Endothelial cell of umbilical vein (primary cell): ENCODE measurements at regions not wholly inside any gene's neighbourhood (a gene's known extent, or its start where the extent isn't known, plus 50 kb on each side); places are given as distances from the start of the nearest gene placed in this dataset.

Experiments used
- EZH2 ChIP-seq: IDR thresholded peaks from 2 replicates; pipeline ENCODE4 v1.6.1; 2012; ENCODE audit warnings: borderline replicate concordance, low read depth, mild to moderate bottlenecking, moderate library complexity, low read length, inconsistent platforms; ENCODE audit not compliant: severe bottlenecking
- POLR2AphosphoS5 ChIP-seq: IDR thresholded peaks from 2 replicates; pipeline ENCODE4 v1.6.1; 2012; ENCODE audit warnings: low read depth, mild to moderate bottlenecking, control low read depth, low read length, moderate library complexity; ENCODE audit not compliant: insufficient read depth

DNA sequence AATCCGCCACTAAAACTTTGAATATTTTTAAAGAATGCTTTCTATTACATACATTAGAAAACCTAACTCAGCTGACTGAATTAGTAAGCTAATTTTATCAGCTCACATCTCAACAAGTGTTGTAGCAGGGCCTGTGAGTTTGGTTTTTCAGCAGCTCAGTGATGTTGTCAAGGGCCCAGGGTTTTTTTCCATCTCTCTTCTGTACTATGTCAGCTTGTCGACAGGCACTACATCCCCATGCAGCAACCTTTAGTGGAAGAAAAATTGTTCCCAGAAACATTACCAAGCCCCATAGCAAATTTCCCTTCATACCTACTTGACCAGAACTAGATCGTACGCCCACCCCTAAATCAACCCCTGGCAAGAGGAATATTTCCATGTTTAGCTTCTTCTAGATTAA lies 170.3 kb upstream of the TNFAIP3 start:
- TF ChIP-seq POLR2AphosphoS5, result no peak
- no peak for TF ChIP-seq EZH2
